ENCODE measurements at regions not wholly inside any gene's neighbourhood (a gene's known extent, or its start where the extent isn't known, plus 50 kb on each side); places are given as distances from the start of the nearest gene placed in this dataset.

DNA sequence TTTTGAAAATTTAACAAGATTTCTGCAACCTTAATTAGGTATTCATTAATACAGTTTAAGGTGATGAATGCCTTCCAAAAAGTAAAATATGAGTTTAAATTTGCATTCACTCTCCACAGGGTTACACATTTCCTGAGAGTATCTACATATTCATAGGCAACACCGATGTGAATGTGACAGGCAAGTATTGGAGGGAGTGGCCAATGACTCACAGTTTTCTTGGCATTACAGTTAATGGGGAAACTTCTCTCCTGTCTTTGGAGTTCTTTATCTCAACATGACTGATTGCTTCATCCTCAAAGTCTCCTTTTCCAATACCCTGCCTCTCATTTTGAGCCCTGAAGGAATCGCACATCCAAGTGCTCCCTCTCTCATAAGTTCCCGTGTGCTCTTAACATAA, 181.9 kb upstream of the CHL1 start:
- DNase-seq (ENCODE audit: low spot score) (no peak), ATAC-seq (no peak)
- Mint-ChIP-seq H3K4me3 (no peak overlapping the region), H3K27me3 (ENCODE audit: low read depth) (peaks cover 12% of the 10 kb centered on the region), H3K9me3 (peaks cover 54% of the 10 kb centered on the region), H3K4me1 (no peaks in the 10 kb centered on the region), H3K27ac (no peak overlapping the region), H3K36me3 (peaks cover 46% of the 10 kb centered on the region)
- TF ChIP-seq STAT6 (CRISPR knock-in tag; conservative IDR thresholded peaks at IDR 0.05; ENCODE audit: low read depth) (no peak), GABPB1 (CRISPR knock-in tag; IDR thresholded peaks at IDR 0.05) (no peak), SP1 (CRISPR knock-in tag; conservative IDR thresholded peaks at IDR 0.05) (no peak), ZNF416 (CRISPR knock-in tag; IDR thresholded peaks at IDR 0.05) (no peak)
- POLR2A ChIA-PET, result no interaction called here
- CTCF ChIA-PET, result no interaction called here

- ChIA-PET CTCF (no interaction called here), POLR2A (no interaction called here)
- peaks cover 12% of the 10 kb centered on the region for H3K27me3 Mint-ChIP-seq (ENCODE audit: low read depth)
- peaks cover 63% of the 10 kb centered on the region for H3K9me3 Mint-ChIP-seq
- H3K4me1 Mint-ChIP-seq, result no peaks in the 10 kb centered on the region
- ATAC-seq (no peak), DNase-seq (ENCODE audit: low spot score) (no peak)
- no peak for TF ChIP-seq PRRX2 (CRISPR knock-in tag; IDR thresholded peaks at IDR 0.05)
- TF ChIP-seq, protein P1, sequence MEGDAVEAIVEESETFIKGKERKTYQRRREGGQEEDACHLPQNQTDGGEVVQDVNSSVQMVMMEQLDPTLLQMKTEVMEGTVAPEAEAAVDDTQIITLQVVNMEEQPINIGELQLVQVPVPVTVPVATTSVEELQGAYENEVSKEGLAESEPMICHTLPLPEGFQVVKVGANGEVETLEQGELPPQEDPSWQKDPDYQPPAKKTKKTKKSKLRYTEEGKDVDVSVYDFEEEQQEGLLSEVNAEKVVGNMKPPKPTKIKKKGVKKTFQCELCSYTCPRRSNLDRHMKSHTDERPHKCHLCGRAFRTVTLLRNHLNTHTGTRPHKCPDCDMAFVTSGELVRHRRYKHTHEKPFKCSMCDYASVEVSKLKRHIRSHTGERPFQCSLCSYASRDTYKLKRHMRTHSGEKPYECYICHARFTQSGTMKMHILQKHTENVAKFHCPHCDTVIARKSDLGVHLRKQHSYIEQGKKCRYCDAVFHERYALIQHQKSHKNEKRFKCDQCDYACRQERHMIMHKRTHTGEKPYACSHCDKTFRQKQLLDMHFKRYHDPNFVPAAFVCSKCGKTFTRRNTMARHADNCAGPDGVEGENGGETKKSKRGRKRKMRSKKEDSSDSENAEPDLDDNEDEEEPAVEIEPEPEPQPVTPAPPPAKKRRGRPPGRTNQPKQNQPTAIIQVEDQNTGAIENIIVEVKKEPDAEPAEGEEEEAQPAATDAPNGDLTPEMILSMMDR (IDR thresholded peaks at IDR 0.05), result no peak
- H3K36me3 Mint-ChIP-seq, result peaks cover 51% of the 10 kb centered on the region
- no peak overlapping the region for H3K4me3 Mint-ChIP-seq
- no peak overlapping the region for H3K27ac Mint-ChIP-seq
Observed at GRCh38 chr3:16366-16765, 180.2 kb upstream of the CHL1 start.

GRCh38 chr3:20421-20820, 176.1 kb upstream of the CHL1 start:
- H3K9me3 Mint-ChIP-seq, result peaks cover 62% of the 10 kb centered on the region
- H3K4me1 Mint-ChIP-seq, result no peaks in the 10 kb centered on the region
- POLR2A ChIA-PET, result no interaction called here
- no peak for DNase-seq (ENCODE audit: low spot score)
- H3K4me3 Mint-ChIP-seq, result no peak overlapping the region
- TF ChIP-seq MYBL2 (CRISPR knock-in tag; IDR thresholded peaks at IDR 0.05) (no peak), IRF2 (CRISPR knock-in tag; IDR thresholded peaks at IDR 0.05; ENCODE audit: borderline replicate concordance, low read depth) (no peak), E2F1 (CRISPR knock-in tag; IDR thresholded peaks at IDR 0.05) (no peak), CREB1 (CRISPR knock-in tag; IDR thresholded peaks at IDR 0.05) (no peak), TEAD1 (CRISPR knock-in tag; IDR thresholded peaks at IDR 0.05) (no peak), ZNF263 (CRISPR knock-in tag; IDR thresholded peaks at IDR 0.05; ENCODE audit: low read depth) (no peak)
- TF ChIP-seq, protein P2, sequence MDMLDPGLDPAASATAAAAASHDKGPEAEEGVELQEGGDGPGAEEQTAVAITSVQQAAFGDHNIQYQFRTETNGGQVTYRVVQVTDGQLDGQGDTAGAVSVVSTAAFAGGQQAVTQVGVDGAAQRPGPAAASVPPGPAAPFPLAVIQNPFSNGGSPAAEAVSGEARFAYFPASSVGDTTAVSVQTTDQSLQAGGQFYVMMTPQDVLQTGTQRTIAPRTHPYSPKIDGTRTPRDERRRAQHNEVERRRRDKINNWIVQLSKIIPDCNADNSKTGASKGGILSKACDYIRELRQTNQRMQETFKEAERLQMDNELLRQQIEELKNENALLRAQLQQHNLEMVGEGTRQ (CRISPR knock-in tag; IDR thresholded peaks at IDR 0.05), result no peak
- TF ChIP-seq, protein P3, sequence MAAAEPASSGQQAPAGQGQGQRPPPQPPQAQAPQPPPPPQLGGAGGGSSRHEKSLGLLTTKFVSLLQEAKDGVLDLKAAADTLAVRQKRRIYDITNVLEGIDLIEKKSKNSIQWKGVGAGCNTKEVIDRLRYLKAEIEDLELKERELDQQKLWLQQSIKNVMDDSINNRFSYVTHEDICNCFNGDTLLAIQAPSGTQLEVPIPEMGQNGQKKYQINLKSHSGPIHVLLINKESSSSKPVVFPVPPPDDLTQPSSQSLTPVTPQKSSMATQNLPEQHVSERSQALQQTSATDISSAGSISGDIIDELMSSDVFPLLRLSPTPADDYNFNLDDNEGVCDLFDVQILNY (CRISPR knock-in tag; IDR thresholded peaks at IDR 0.05), result no peak
- TF ChIP-seq, protein P4, sequence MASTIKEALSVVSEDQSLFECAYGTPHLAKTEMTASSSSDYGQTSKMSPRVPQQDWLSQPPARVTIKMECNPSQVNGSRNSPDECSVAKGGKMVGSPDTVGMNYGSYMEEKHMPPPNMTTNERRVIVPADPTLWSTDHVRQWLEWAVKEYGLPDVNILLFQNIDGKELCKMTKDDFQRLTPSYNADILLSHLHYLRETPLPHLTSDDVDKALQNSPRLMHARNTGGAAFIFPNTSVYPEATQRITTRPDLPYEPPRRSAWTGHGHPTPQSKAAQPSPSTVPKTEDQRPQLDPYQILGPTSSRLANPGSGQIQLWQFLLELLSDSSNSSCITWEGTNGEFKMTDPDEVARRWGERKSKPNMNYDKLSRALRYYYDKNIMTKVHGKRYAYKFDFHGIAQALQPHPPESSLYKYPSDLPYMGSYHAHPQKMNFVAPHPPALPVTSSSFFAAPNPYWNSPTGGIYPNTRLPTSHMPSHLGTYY (CRISPR knock-in tag; IDR thresholded peaks at IDR 0.05), result no peak
- H3K27me3 Mint-ChIP-seq (ENCODE audit: low read depth), result peaks cover 5% of the 10 kb centered on the region; the same call in 1 of the 2 replicates
- CTCF ChIA-PET, result no interaction called here
- ATAC-seq, result no peak
- H3K36me3 Mint-ChIP-seq, result peaks cover 44% of the 10 kb centered on the region
- no peak overlapping the region for H3K27ac Mint-ChIP-seq
